Astrocyte (in vitro differentiated cells and primary cell): ENCODE measurements at regions not wholly inside any gene's neighbourhood (a gene's known extent, or its start where the extent isn't known, plus 50 kb on each side); places are given as distances from the start of the nearest gene placed in this dataset.

Experiments
- CTCF ChIP-seq: IDR thresholded peaks from 2 replicates; pipeline ENCODE4 v1.5.1; 2011; ENCODE audit warnings: low read depth, mild to moderate bottlenecking, inconsistent platforms, low read length, moderate library complexity; ENCODE audit not compliant: insufficient read depth
- EZH2 ChIP-seq: IDR thresholded peaks from 2 replicates; pipeline ENCODE4 v1.6.1; 2012; ENCODE audit warnings: mild to moderate bottlenecking, low read length, inconsistent platforms; ENCODE audit not compliant: insufficient read depth

- no peak for TF ChIP-seq EZH2
- no peak for TF ChIP-seq CTCF
Measured at GRCh38 chr9:27800159-27800558, 226.9 kb upstream of the C9orf72 start.
